WTC11 (cell line): ENCODE measurements at regions not wholly inside any gene's neighbourhood (a gene's known extent, or its start where the extent isn't known, plus 50 kb on each side); places are given as distances from the start of the nearest gene placed in this dataset.

Source experiments
- ELF4 ChIP-seq: sonication (generic); formaldehyde crosslinking; IDR thresholded peaks from 2 replicates; pipeline ENCODE4 v1.8.1; 2022; ENCODE audit warnings: low read depth, mild to moderate bottlenecking, moderate library complexity, missing genetic modification reagents
- GABPB1 ChIP-seq: sonication (generic); formaldehyde crosslinking; IDR thresholded peaks from 2 replicates; pipeline ENCODE4 v1.8.1; 2023; ENCODE audit warnings: mild to moderate bottlenecking, missing genetic modification reagents
- HMGA2 ChIP-seq: fragments of 250-450 bp; sonication (Bioruptor Pico); IDR thresholded peaks from 2 replicates; pipeline ENCODE4 v1.4.0; 2021; ENCODE audit warnings: mild to moderate bottlenecking, moderate library complexity
- JUN ChIP-seq: sonication (generic); formaldehyde crosslinking; IDR thresholded peaks from 2 replicates; pipeline ENCODE4 v1.8.0; 2023; ENCODE audit warnings: mild to moderate bottlenecking, missing genetic modification reagents
- NR2C2 ChIP-seq: sonication (generic); formaldehyde crosslinking; IDR thresholded peaks from 2 replicates; pipeline ENCODE4 v1.8.0; 2022; ENCODE audit warnings: mild to moderate bottlenecking, missing genetic modification reagents
- ZBTB21 ChIP-seq: sonication (generic); formaldehyde crosslinking; IDR thresholded peaks from 2 replicates; pipeline ENCODE4 v1.8.1; 2023; ENCODE audit warnings: mild to moderate bottlenecking, missing genetic modification reagents, borderline replicate concordance
- ZNF317 ChIP-seq: sonication (generic); formaldehyde crosslinking; IDR thresholded peaks from 2 replicates; pipeline ENCODE4 v1.8.1; 2023; ENCODE audit warnings: low read depth, mild to moderate bottlenecking, moderate library complexity, missing genetic modification reagents, borderline replicate concordance
- ZNF671 ChIP-seq: fragments of 250-450 bp; sonication (Bioruptor Pico); IDR thresholded peaks from 2 replicates; pipeline ENCODE4 v1.8.0; 2021; ENCODE audit warnings: mild to moderate bottlenecking
- TF ChIP-seq, protein P1 (sequence below): sonication (generic); formaldehyde crosslinking; IDR thresholded peaks from 2 replicates; pipeline ENCODE4 v1.8.1; 2023; ENCODE audit warnings: mild to moderate bottlenecking, missing genetic modification reagents, moderate library complexity
- TF ChIP-seq, protein P2 (sequence below): sonication (generic); formaldehyde crosslinking; conservative IDR thresholded peaks from 2 replicates; pipeline ENCODE4 v1.8.1; 2023; ENCODE audit warnings: mild to moderate bottlenecking, low read depth, missing genetic modification reagents, moderate library complexity
- TF ChIP-seq, protein P3 (sequence below): fragments of 200-600 bp; IDR thresholded peaks from 2 replicates; pipeline ENCODE4 v1.8.0; 2022; ENCODE audit warnings: antibody characterized with exemption
- TF ChIP-seq, protein P4 (sequence below): sonication (generic); formaldehyde crosslinking; IDR thresholded peaks from 2 replicates; pipeline ENCODE4 v1.8.1; 2022; ENCODE audit warnings: low read depth, missing genetic modification reagents, borderline replicate concordance
- TF ChIP-seq, protein P5 (sequence below): sonication (generic); formaldehyde crosslinking; conservative IDR thresholded peaks from 2 replicates; pipeline ENCODE4 v1.8.1; 2022; ENCODE audit warnings: mild to moderate bottlenecking, missing genetic modification reagents
- TF ChIP-seq, protein P6 (sequence below): sonication (generic); formaldehyde crosslinking; IDR thresholded peaks from 2 replicates; pipeline ENCODE4 v1.8.0; 2022; ENCODE audit warnings: mild to moderate bottlenecking, missing genetic modification reagents

DNA sequence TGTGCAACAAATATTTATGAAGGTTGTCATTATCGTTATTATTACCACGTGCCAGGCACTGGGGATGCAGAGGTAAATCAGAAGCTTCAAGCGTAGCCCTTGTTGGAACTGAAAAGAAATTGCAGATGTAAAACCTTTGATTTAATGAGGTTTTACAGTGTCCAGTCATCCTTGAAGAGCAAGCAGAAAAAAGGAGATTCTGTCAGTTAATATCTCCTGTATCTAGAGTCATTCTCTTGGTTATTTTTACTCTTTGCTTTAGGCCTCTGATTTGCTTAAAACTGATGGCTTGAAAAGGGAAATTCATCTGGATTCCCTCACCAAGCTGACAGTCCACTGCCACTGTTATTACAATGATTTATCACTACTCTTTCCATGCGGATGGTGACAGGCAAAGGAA, 179.3 kb downstream of the GALC start:
- TF ChIP-seq, protein P1, sequence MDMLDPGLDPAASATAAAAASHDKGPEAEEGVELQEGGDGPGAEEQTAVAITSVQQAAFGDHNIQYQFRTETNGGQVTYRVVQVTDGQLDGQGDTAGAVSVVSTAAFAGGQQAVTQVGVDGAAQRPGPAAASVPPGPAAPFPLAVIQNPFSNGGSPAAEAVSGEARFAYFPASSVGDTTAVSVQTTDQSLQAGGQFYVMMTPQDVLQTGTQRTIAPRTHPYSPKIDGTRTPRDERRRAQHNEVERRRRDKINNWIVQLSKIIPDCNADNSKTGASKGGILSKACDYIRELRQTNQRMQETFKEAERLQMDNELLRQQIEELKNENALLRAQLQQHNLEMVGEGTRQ, result no peak
- TF ChIP-seq, protein P2, sequence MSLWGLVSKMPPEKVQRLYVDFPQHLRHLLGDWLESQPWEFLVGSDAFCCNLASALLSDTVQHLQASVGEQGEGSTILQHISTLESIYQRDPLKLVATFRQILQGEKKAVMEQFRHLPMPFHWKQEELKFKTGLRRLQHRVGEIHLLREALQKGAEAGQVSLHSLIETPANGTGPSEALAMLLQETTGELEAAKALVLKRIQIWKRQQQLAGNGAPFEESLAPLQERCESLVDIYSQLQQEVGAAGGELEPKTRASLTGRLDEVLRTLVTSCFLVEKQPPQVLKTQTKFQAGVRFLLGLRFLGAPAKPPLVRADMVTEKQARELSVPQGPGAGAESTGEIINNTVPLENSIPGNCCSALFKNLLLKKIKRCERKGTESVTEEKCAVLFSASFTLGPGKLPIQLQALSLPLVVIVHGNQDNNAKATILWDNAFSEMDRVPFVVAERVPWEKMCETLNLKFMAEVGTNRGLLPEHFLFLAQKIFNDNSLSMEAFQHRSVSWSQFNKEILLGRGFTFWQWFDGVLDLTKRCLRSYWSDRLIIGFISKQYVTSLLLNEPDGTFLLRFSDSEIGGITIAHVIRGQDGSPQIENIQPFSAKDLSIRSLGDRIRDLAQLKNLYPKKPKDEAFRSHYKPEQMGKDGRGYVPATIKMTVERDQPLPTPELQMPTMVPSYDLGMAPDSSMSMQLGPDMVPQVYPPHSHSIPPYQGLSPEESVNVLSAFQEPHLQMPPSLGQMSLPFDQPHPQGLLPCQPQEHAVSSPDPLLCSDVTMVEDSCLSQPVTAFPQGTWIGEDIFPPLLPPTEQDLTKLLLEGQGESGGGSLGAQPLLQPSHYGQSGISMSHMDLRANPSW (CRISPR knock-in tag), result no peak
- TF ChIP-seq, protein P3, sequence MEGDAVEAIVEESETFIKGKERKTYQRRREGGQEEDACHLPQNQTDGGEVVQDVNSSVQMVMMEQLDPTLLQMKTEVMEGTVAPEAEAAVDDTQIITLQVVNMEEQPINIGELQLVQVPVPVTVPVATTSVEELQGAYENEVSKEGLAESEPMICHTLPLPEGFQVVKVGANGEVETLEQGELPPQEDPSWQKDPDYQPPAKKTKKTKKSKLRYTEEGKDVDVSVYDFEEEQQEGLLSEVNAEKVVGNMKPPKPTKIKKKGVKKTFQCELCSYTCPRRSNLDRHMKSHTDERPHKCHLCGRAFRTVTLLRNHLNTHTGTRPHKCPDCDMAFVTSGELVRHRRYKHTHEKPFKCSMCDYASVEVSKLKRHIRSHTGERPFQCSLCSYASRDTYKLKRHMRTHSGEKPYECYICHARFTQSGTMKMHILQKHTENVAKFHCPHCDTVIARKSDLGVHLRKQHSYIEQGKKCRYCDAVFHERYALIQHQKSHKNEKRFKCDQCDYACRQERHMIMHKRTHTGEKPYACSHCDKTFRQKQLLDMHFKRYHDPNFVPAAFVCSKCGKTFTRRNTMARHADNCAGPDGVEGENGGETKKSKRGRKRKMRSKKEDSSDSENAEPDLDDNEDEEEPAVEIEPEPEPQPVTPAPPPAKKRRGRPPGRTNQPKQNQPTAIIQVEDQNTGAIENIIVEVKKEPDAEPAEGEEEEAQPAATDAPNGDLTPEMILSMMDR, result no peak
- TF ChIP-seq ZNF317, result no peak
- TF ChIP-seq, protein P4, sequence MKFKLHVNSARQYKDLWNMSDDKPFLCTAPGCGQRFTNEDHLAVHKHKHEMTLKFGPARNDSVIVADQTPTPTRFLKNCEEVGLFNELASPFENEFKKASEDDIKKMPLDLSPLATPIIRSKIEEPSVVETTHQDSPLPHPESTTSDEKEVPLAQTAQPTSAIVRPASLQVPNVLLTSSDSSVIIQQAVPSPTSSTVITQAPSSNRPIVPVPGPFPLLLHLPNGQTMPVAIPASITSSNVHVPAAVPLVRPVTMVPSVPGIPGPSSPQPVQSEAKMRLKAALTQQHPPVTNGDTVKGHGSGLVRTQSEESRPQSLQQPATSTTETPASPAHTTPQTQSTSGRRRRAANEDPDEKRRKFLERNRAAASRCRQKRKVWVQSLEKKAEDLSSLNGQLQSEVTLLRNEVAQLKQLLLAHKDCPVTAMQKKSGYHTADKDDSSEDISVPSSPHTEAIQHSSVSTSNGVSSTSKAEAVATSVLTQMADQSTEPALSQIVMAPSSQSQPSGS (CRISPR knock-in tag), result no peak
- no peak for TF ChIP-seq ZNF671 (CRISPR knock-in tag)
- no peak for TF ChIP-seq ZBTB21 (CRISPR knock-in tag)
- TF ChIP-seq ELF4 (CRISPR knock-in tag), result no peak
- TF ChIP-seq, protein P5, sequence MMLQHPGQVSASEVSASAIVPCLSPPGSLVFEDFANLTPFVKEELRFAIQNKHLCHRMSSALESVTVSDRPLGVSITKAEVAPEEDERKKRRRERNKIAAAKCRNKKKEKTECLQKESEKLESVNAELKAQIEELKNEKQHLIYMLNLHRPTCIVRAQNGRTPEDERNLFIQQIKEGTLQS (CRISPR knock-in tag), result no peak
- TF ChIP-seq JUN (CRISPR knock-in tag), result no peak
- TF ChIP-seq HMGA2 (CRISPR knock-in tag), result no peak
- no peak for TF ChIP-seq GABPB1
- TF ChIP-seq, protein P6, sequence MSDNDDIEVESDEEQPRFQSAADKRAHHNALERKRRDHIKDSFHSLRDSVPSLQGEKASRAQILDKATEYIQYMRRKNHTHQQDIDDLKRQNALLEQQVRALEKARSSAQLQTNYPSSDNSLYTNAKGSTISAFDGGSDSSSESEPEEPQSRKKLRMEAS, result no peak
- TF ChIP-seq NR2C2 (CRISPR knock-in tag), result no peak
